Neural crest cell (in vitro differentiated cells): ENCODE measurements at regions not wholly inside any gene's neighbourhood (a gene's known extent, or its start where the extent isn't known, plus 50 kb on each side); places are given as distances from the start of the nearest gene placed in this dataset.

Experiments
- DNase-seq: peaks from one replicate; pipeline ENCODE4 v3.0.0; 2021; ENCODE audit warnings: low read depth, mixed read lengths, low spot score
- H3K27ac Mint-ChIP-seq: one replicate; pipeline ENCODE4 v1.8.0; 2021; ENCODE audit warnings: mild to moderate bottlenecking, mixed read lengths; ENCODE audit not compliant: unreplicated experiment
- H3K27me3 Mint-ChIP-seq: 2 replicates; pipeline ENCODE4 v1.8.0; 2021; ENCODE audit warnings: low read depth, mild to moderate bottlenecking, mixed read lengths
- H3K36me3 Mint-ChIP-seq: 2 replicates; pipeline ENCODE4 v1.8.0; 2021; ENCODE audit warnings: low read depth, mild to moderate bottlenecking, mixed read lengths
- H3K4me1 Mint-ChIP-seq: 2 replicates; pipeline ENCODE4 v1.8.0; 2021; ENCODE audit warnings: mixed read lengths
- H3K4me3 Mint-ChIP-seq: one replicate; pipeline ENCODE4 v1.8.0; 2021; ENCODE audit warnings: mild to moderate bottlenecking, mixed read lengths
- H3K9me3 Mint-ChIP-seq: 2 replicates; pipeline ENCODE4 v1.8.0; 2021; ENCODE audit warnings: mixed read lengths
- TF ChIP-seq, protein P1 (sequence below): fragments of 200-600 bp; sonication (generic); conservative IDR thresholded peaks from 2 replicates; pipeline ENCODE4 v1.5.0; 2021; ENCODE audit warnings: antibody characterized with exemption, mild to moderate bottlenecking

DNA sequence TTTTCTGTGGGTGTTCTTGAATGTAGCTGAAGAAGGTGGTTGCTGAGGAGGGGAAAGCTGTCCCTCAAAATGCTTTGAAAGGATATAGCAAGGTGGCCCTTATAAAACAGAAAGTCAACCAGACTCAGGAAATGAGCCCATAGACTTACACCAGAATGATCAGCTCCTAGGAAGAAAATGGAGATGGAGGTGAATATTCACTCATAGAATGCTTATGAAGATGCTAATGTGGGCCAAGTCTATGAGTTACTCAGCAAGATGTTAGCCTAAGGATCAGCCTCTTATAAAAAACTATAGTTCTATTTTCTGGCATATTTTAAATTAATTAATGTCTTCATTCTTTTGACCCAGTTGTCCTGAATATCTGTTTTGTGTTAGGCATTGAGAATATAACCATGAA is 1054.0 kb downstream of the AGBL1 start:
- Mint-ChIP-seq H3K4me1 (no peaks in the 10 kb centered on the region), H3K36me3 (no peaks in the 10 kb centered on the region), H3K9me3 (peaks cover 1% of the 10 kb centered on the region), H3K27ac (no peak overlapping the region), H3K4me3 (no peak overlapping the region), H3K27me3 (no peaks in the 10 kb centered on the region)
- TF ChIP-seq, protein P1, sequence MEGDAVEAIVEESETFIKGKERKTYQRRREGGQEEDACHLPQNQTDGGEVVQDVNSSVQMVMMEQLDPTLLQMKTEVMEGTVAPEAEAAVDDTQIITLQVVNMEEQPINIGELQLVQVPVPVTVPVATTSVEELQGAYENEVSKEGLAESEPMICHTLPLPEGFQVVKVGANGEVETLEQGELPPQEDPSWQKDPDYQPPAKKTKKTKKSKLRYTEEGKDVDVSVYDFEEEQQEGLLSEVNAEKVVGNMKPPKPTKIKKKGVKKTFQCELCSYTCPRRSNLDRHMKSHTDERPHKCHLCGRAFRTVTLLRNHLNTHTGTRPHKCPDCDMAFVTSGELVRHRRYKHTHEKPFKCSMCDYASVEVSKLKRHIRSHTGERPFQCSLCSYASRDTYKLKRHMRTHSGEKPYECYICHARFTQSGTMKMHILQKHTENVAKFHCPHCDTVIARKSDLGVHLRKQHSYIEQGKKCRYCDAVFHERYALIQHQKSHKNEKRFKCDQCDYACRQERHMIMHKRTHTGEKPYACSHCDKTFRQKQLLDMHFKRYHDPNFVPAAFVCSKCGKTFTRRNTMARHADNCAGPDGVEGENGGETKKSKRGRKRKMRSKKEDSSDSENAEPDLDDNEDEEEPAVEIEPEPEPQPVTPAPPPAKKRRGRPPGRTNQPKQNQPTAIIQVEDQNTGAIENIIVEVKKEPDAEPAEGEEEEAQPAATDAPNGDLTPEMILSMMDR, result no peak
- no peak for DNase-seq

DNA sequence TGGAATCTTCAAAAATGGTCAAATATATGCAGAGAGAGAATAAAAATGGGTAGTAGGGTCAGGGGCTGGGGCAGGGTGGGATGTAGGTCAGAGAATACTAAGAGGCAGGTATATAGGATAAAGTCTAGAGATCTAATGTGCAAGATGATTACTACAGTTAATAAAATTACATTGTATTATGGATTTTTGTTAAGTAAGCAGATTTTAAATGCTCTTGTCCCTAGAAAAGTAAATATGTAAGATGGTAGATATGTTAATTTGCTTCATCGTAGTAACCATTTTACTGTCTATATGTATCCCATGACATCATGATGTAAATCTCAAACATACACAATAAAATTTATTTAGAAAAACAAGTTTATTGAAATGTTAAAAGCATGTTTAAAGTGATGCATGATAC is 1051.4 kb downstream of the AGBL1 start:
- TF ChIP-seq, protein P1, result no peak
- Mint-ChIP-seq H3K27me3 (no peaks in the 10 kb centered on the region), H3K4me1 (no peaks in the 10 kb centered on the region), H3K9me3 (no peaks in the 10 kb centered on the region), H3K27ac (no peak overlapping the region), H3K36me3 (no peaks in the 10 kb centered on the region), H3K4me3 (no peak overlapping the region)
- DNase-seq, result no peak

DNA sequence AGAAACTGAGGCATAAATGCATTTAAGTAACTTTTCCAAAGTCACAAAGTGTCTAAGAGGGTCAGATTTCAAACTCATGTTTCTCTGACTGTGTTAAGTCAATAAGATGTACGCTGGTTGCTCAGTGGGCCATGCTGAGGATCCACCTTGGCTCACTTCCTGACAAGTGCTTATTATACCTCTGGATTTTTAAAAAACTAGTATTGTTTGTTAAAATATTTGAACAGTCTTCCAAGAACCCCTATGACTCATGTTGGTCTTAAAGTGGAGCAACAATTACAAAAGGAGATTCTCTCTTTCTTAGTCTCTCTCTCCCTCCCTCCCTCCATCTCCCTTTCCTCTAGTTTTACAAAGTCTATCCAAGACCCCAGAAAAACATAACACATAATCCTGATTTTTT is 1050.2 kb downstream of the AGBL1 start:
- H3K36me3 Mint-ChIP-seq, result no peaks in the 10 kb centered on the region
- no peak overlapping the region for H3K4me3 Mint-ChIP-seq
- H3K4me1 Mint-ChIP-seq, result no peaks in the 10 kb centered on the region
- H3K9me3 Mint-ChIP-seq, result no peaks in the 10 kb centered on the region
- no peaks in the 10 kb centered on the region for H3K27me3 Mint-ChIP-seq
- H3K27ac Mint-ChIP-seq, result no peak overlapping the region
- TF ChIP-seq, protein P1, result no peak
- DNase-seq, result no peak

- DNase-seq, result no peak
- TF ChIP-seq, protein P1, result no peak
- Mint-ChIP-seq H3K27me3 (no peaks in the 10 kb centered on the region), H3K4me3 (no peak overlapping the region), H3K36me3 (no peaks in the 10 kb centered on the region), H3K27ac (no peak overlapping the region), H3K9me3 (no peaks in the 10 kb centered on the region), H3K4me1 (peaks cover 1% of the 10 kb centered on the region)
These were observed 1044.2 kb downstream of the AGBL1 start for GRCh38 chr15:87123676-87124382.

GRCh38 chr15:87121336-87121735 is 1041.7 kb downstream of the AGBL1 start:
- no peak for DNase-seq
- Mint-ChIP-seq H3K27me3 (no peaks in the 10 kb centered on the region), H3K4me3 (no peak overlapping the region), H3K27ac (no peak overlapping the region), H3K36me3 (no peaks in the 10 kb centered on the region), H3K9me3 (no peaks in the 10 kb centered on the region), H3K4me1 (peaks cover 3% of the 10 kb centered on the region)
- TF ChIP-seq, protein P1, result no peak
